Stimulated activated CD4-positive, alpha-beta T cell treated with anti-CD3 and anti-CD28 coated beads, Interleukin-2, amount 100 ng/mL, for 48 hours (primary cell): ENCODE measurements at regions not wholly inside any gene's neighbourhood (a gene's known extent, or its start where the extent isn't known, plus 50 kb on each side); places are given as distances from the start of the nearest gene placed in this dataset.
"Not testable (repeated sequence)": the region's sequence is repeated elsewhere in the genome, so short reads cannot be mapped to it uniquely, and the experiment has no call there.

ENCODE experiments used
- DNase-seq, 2 donors: peaks; one replicate each; pipeline ENCODE4 v3.0.0-alpha.2; 2020

GRCh38 chr13:73317140-73317539 lies 258.3 kb downstream of the KLF5 start:
- DNase-seq = no peak

GRCh38 chr13:73310366-73310765 lies 251.6 kb downstream of the KLF5 start:
- no peak for DNase-seq

GRCh38 chr13:73307481-73307880 lies 248.7 kb downstream of the KLF5 start:
- DNase-seq = no peak

GRCh38 chr13:73306688-73307087 lies 247.9 kb downstream of the KLF5 start:
- no peak for DNase-seq

- DNase-seq = no peak
Observed at GRCh38 chr13:73304442-73304841, 245.6 kb downstream of the KLF5 start.

GRCh38 chr13:73303851-73304250 lies 245.0 kb downstream of the KLF5 start:
- DNase-seq = peak; percentile 3 to 11

GRCh38 chr13:73301622-73302021 lies 242.8 kb downstream of the KLF5 start:
- not testable (repeated sequence) for DNase-seq

GRCh38 chr13:73300718-73301425 lies 242.1 kb downstream of the KLF5 start:
- DNase-seq = no peak

GRCh38 chr13:73299787-73300186 lies 241.0 kb downstream of the KLF5 start:
- DNase-seq = no peak

- DNase-seq = no peak
Observed at GRCh38 chr13:73293913-73294523, 235.2 kb downstream of the KLF5 start.

GRCh38 chr13:73292127-73292526 lies 233.3 kb downstream of the KLF5 start:
- no peak for DNase-seq

GRCh38 chr13:73290844-73291243 lies 232.0 kb downstream of the KLF5 start:
- no peak for DNase-seq

GRCh38 chr13:73288596-73288995 lies 229.8 kb downstream of the KLF5 start:
- DNase-seq = no peak

GRCh38 chr13:73287831-73288230 lies 229.0 kb downstream of the KLF5 start:
- no peak for DNase-seq

- DNase-seq = no peak
Observed at GRCh38 chr13:73286942-73287620, 228.3 kb downstream of the KLF5 start.

GRCh38 chr13:73286177-73286576 lies 227.4 kb downstream of the KLF5 start:
- DNase-seq = no peak

GRCh38 chr13:73284081-73284874 lies 225.5 kb downstream of the KLF5 start:
- DNase-seq = no peak

GRCh38 chr13:73283636-73284035 lies 224.8 kb downstream of the KLF5 start:
- no peak for DNase-seq

- no peak for DNase-seq
Observed at GRCh38 chr13:73281746-73282145, 222.9 kb downstream of the KLF5 start.

GRCh38 chr13:73278186-73278585 lies 219.4 kb downstream of the KLF5 start:
- no peak for DNase-seq

- no peak for DNase-seq
Observed at GRCh38 chr13:73275163-73275562, 216.4 kb downstream of the KLF5 start.

- no peak for DNase-seq
Observed at GRCh38 chr13:73274147-73274546, 215.3 kb downstream of the KLF5 start.

- DNase-seq = no peak
Observed at GRCh38 chr13:73273745-73274144, 214.9 kb downstream of the KLF5 start.
